ENCODE measurements at regions not wholly inside any gene's neighbourhood (a gene's known extent, or its start where the extent isn't known, plus 50 kb on each side); places are given as distances from the start of the nearest gene placed in this dataset.

DNA sequence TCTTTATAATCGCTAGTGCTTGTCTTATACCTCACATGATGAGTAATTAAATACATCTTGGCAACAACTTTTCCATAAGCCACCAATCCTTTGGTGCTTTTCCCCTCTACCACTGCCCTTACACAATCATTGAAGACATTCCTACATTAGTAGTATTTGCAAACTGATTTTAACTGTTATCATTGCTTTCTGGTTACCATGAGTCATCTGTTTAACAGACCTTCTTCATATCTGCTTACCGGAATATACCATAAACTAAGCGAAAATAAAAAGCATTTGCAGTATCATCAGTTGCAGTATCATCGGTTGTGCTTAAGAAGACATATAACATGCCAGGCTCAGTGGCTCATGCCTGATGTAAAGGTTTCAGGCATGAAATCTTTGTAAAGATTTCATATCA, 54.8 kb upstream of the PLEKHA5 start:
- no peak for TF ChIP-seq EZH2 (IDR thresholded peaks at IDR 0.05; ENCODE audit: borderline replicate concordance, insufficient read depth, low read depth, low read length, poor library complexity, severe bottlenecking)
- TF ChIP-seq, protein P1, sequence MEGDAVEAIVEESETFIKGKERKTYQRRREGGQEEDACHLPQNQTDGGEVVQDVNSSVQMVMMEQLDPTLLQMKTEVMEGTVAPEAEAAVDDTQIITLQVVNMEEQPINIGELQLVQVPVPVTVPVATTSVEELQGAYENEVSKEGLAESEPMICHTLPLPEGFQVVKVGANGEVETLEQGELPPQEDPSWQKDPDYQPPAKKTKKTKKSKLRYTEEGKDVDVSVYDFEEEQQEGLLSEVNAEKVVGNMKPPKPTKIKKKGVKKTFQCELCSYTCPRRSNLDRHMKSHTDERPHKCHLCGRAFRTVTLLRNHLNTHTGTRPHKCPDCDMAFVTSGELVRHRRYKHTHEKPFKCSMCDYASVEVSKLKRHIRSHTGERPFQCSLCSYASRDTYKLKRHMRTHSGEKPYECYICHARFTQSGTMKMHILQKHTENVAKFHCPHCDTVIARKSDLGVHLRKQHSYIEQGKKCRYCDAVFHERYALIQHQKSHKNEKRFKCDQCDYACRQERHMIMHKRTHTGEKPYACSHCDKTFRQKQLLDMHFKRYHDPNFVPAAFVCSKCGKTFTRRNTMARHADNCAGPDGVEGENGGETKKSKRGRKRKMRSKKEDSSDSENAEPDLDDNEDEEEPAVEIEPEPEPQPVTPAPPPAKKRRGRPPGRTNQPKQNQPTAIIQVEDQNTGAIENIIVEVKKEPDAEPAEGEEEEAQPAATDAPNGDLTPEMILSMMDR (IDR thresholded peaks at IDR 0.05) = no peak

Measured in B cell (primary cell).